Lower leg skin (tissue), 3 donors: ENCODE measurements at regions not wholly inside any gene's neighbourhood (a gene's known extent, or its start where the extent isn't known, plus 50 kb on each side); places are given as distances from the start of the nearest gene placed in this dataset.

Experiments
- CTCF ChIP-seq, 3 donors: fragments of 450-650 bp; IDR thresholded peaks; one replicate each; pipeline ENCODE4 v1.5.1; 2016; ENCODE audit warnings: antibody characterized with exemption in 3 of 3, mild to moderate bottlenecking in 3 of 3, moderate library complexity in 2 of 3
- POLR2A ChIP-seq, 2 donors: fragments of 450-650 bp; IDR thresholded peaks; one replicate each; pipeline ENCODE4 v1.6.1; 2016 to 2017; ENCODE audit warnings: antibody characterized with exemption in 2 of 2, mild to moderate bottlenecking in 1 of 2, moderate library complexity in 1 of 2

- TF ChIP-seq CTCF (IDR thresholded peaks at IDR 0.05) (no peak), POLR2A (IDR thresholded peaks at IDR 0.05) (no peak)
Observed at GRCh38 chr3:94481226-94481898, 418.5 kb downstream of the NSUN3 start.
